ENCODE measurements at regions not wholly inside any gene's neighbourhood (a gene's known extent, or its start where the extent isn't known, plus 50 kb on each side); places are given as distances from the start of the nearest gene placed in this dataset.
A peak's percentile ranks its signal among the peaks of the same experiment; 100 is the strongest.

DNA sequence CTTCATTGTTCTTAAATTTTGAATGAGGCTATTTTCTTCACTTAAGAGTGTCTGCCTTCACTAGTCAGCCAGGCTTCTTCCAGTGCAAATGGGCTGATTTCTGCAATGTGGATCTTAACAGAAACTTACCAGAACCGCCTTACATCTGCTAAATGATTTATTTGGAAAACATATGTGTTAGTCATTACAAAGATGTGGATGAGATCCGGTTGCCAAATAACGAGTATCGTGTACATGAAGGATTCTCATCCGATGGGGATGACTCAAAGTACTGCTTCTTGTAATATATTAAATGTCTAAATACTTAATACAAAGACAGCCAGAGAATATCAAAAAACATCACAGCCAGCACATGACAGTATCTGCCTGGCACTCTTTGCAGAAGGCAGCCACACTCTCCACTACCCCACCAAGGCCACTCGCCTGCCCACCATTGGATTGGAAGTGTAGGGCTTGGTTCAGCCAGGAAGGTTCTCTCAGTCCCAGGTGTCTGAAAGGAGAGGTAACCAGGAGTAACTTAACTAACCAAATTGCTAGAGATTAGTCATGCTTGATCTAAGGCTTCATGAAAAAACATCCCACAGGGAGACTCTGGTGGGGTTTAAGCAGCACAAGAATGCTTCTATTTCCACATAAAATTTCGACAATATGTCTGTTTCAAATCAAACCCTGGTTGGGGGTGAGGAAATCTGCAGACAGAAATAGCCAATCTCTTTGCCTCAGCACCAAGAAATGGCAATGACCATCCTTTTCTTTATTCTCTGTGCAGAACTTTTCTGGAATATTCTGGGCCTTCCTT is 174.8 kb downstream of the GADD45G start:
- Mint-ChIP-seq H3K9me3 (no peaks in the 10 kb centered on the region), H3K4me1 (peaks cover 17 to 23% (median 17%) of the 10 kb centered on the region in 3 donors), H3K27ac (no peak overlapping the region), H3K4me3 (peak overlapping the region in 1 of 8 donors; percentile 5), H3K36me3 (no peaks in the 10 kb centered on the region), H3K27me3 (peaks cover 0 to 8% (median 0%) of the 10 kb centered on the region in 3 donors)
- DNase-seq (no peak), ATAC-seq (ENCODE audit: low read depth in 2 of 2) (no peak)

GRCh38 chr9:89780959-89781358 is 176.1 kb downstream of the GADD45G start:
- Mint-ChIP-seq H3K27me3 (peaks cover 0 to 5% (median 0%) of the 10 kb centered on the region in 3 donors), H3K4me3 (peak overlapping the region in 1 of 8 donors; percentile 78), H3K27ac (peak overlapping the region in 2 of 6 donors; percentile 33 to 70), H3K4me1 (peaks cover 17 to 23% (median 17%) of the 10 kb centered on the region in 3 donors), H3K9me3 (no peaks in the 10 kb centered on the region), H3K36me3 (no peaks in the 10 kb centered on the region)
- no peak for DNase-seq
- ATAC-seq (ENCODE audit: low read depth in 2 of 2) = no peak

DNA sequence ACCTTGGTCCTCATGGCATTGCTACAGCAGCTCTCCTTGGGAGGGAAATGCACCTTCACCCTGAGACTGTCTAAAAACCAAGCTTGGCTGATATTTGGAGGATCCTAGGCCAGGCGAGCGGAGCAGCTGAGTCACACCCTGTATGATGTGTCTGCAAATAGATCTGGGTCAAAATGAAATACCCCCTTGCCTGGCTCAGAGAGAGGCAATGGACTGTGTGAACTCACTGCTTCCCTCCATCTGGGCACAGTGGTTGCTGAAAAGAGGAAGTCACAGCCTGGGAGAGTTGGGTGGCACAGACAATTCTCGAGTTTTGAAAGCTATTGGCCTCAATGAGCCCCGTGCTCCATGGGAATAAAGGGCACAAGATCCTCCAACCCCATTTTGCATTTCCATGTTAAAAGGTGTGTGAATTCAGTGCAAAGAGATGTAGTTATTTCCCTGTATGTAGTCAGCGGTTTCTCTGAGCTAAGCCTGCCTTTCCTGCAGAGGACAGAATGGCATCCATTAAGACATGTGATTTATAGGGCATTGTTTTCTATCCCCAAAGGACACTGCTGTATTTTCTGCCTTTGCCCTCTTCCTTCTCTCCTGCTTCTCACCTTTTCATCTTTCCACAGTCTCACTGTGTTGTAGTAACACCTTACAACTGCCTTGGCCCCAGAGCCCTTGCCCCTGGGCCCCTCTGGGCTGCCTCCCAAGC is 177.2 kb downstream of the GADD45G start:
- peak; percentile 64 for DNase-seq
- peak overlapping the region in 5 of 8 donors; percentile 3 to 78 (median 51) for H3K4me3 Mint-ChIP-seq
- no peaks in the 10 kb centered on the region for H3K36me3 Mint-ChIP-seq
- H3K27me3 Mint-ChIP-seq = no peaks in the 10 kb centered on the region
- no peaks in the 10 kb centered on the region for H3K9me3 Mint-ChIP-seq
- peak overlapping the region in 2 of 6 donors; percentile 34 to 83 for H3K27ac Mint-ChIP-seq
- peak; percentile 100 for ATAC-seq (ENCODE audit: low read depth in 2 of 2)
- peaks cover 17 to 23% (median 17%) of the 10 kb centered on the region in 3 donors for H3K4me1 Mint-ChIP-seq

DNA sequence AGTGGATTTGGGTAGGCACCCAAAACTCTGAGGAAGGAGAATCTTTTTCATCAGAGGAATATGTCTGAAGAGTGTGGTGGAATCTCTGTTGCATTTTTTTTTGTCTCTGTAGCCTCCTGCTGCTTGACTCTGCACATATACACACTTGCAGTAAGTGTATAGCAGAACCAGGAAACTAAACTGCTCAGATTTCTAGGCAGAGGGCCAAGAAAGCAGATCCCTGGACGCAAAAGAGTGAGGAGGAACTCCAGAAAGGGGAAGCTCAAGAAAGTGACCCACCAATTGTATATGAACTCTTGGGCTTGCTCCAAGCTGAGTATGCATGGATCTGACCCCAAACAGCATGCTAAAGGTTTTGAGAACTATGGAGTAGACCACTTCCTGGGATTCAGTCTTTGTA is 181.8 kb downstream of the GADD45G start:
- Mint-ChIP-seq H3K27ac (no peak overlapping the region), H3K9me3 (no peaks in the 10 kb centered on the region), H3K4me1 (peaks cover 12 to 14% (median 13%) of the 10 kb centered on the region in 3 donors), H3K36me3 (no peaks in the 10 kb centered on the region), H3K4me3 (no peak overlapping the region), H3K27me3 (no peaks in the 10 kb centered on the region)
- ATAC-seq (ENCODE audit: low read depth in 2 of 2) (no peak), DNase-seq (no peak)

- H3K4me3 Mint-ChIP-seq = no peak overlapping the region
- no peaks in the 10 kb centered on the region for H3K9me3 Mint-ChIP-seq
- H3K27ac Mint-ChIP-seq = peak overlapping the region in 1 of 6 donors; percentile 18
- ATAC-seq (ENCODE audit: low read depth in 2 of 2) (no peak), DNase-seq (no peak)
- no peaks in the 10 kb centered on the region for H3K36me3 Mint-ChIP-seq
- H3K27me3 Mint-ChIP-seq = no peaks in the 10 kb centered on the region
- peaks cover 2 to 4% (median 4%) of the 10 kb centered on the region in 3 donors for H3K4me1 Mint-ChIP-seq
Measured at GRCh38 chr9:89787595-89787994, 182.8 kb downstream of the GADD45G start.

- no peak overlapping the region for H3K27ac Mint-ChIP-seq
- ATAC-seq (ENCODE audit: low read depth in 2 of 2) (no peak), DNase-seq (no peak)
- H3K27me3 Mint-ChIP-seq = no peaks in the 10 kb centered on the region
- no peak overlapping the region for H3K4me3 Mint-ChIP-seq
- no peaks in the 10 kb centered on the region for H3K36me3 Mint-ChIP-seq
- no peaks in the 10 kb centered on the region for H3K9me3 Mint-ChIP-seq
- peaks cover 0 to 4% (median 4%) of the 10 kb centered on the region in 3 donors for H3K4me1 Mint-ChIP-seq
Measured at GRCh38 chr9:89788434-89788833, 183.6 kb downstream of the GADD45G start.

- ATAC-seq (ENCODE audit: low read depth in 2 of 2) = no peak
- no peak overlapping the region for H3K4me3 Mint-ChIP-seq
- H3K4me1 Mint-ChIP-seq = peaks cover 0 to 4% (median 4%) of the 10 kb centered on the region in 3 donors
- no peak overlapping the region for H3K27ac Mint-ChIP-seq
- H3K9me3 Mint-ChIP-seq = no peaks in the 10 kb centered on the region
- H3K36me3 Mint-ChIP-seq = no peaks in the 10 kb centered on the region
- H3K27me3 Mint-ChIP-seq = no peaks in the 10 kb centered on the region
- DNase-seq = no peak
Measured at GRCh38 chr9:89789922-89790510, 185.2 kb downstream of the GADD45G start.

GRCh38 chr9:89790542-89791109 is 185.8 kb downstream of the GADD45G start:
- H3K36me3 Mint-ChIP-seq = no peaks in the 10 kb centered on the region
- DNase-seq (no peak), ATAC-seq (ENCODE audit: low read depth in 2 of 2) (no peak)
- no peak overlapping the region for H3K27ac Mint-ChIP-seq
- H3K4me1 Mint-ChIP-seq = peaks cover 0 to 4% (median 4%) of the 10 kb centered on the region in 3 donors
- H3K27me3 Mint-ChIP-seq = no peaks in the 10 kb centered on the region
- H3K4me3 Mint-ChIP-seq = no peak overlapping the region
- H3K9me3 Mint-ChIP-seq = no peaks in the 10 kb centered on the region

GRCh38 chr9:89791754-89792153 is 186.9 kb downstream of the GADD45G start:
- no peaks in the 10 kb centered on the region for H3K36me3 Mint-ChIP-seq
- DNase-seq = no peak
- H3K4me3 Mint-ChIP-seq = no peak overlapping the region
- no peaks in the 10 kb centered on the region for H3K27me3 Mint-ChIP-seq
- H3K9me3 Mint-ChIP-seq = no peaks in the 10 kb centered on the region
- no peak overlapping the region for H3K27ac Mint-ChIP-seq
- ATAC-seq (ENCODE audit: low read depth in 2 of 2) = no peak
- peaks cover 0 to 4% (median 4%) of the 10 kb centered on the region in 3 donors for H3K4me1 Mint-ChIP-seq

- no peak for ATAC-seq (ENCODE audit: low read depth in 2 of 2)
- H3K27me3 Mint-ChIP-seq = no peaks in the 10 kb centered on the region
- no peak overlapping the region for H3K27ac Mint-ChIP-seq
- no peaks in the 10 kb centered on the region for H3K9me3 Mint-ChIP-seq
- no peak overlapping the region for H3K4me3 Mint-ChIP-seq
- no peak for DNase-seq
- no peaks in the 10 kb centered on the region for H3K36me3 Mint-ChIP-seq
- peaks cover 0 to 4% (median 4%) of the 10 kb centered on the region in 3 donors for H3K4me1 Mint-ChIP-seq
Measured at GRCh38 chr9:89792189-89793123, 187.6 kb downstream of the GADD45G start.

- H3K4me3 Mint-ChIP-seq = no peak overlapping the region
- peaks cover 0 to 4% (median 2%) of the 10 kb centered on the region in 3 donors for H3K4me1 Mint-ChIP-seq
- H3K27me3 Mint-ChIP-seq = no peaks in the 10 kb centered on the region
- no peak for DNase-seq
- no peak for ATAC-seq (ENCODE audit: low read depth in 2 of 2)
- no peaks in the 10 kb centered on the region for H3K36me3 Mint-ChIP-seq
- no peaks in the 10 kb centered on the region for H3K9me3 Mint-ChIP-seq
- no peak overlapping the region for H3K27ac Mint-ChIP-seq
Measured at GRCh38 chr9:89793124-89793495, 188.3 kb downstream of the GADD45G start.

DNA sequence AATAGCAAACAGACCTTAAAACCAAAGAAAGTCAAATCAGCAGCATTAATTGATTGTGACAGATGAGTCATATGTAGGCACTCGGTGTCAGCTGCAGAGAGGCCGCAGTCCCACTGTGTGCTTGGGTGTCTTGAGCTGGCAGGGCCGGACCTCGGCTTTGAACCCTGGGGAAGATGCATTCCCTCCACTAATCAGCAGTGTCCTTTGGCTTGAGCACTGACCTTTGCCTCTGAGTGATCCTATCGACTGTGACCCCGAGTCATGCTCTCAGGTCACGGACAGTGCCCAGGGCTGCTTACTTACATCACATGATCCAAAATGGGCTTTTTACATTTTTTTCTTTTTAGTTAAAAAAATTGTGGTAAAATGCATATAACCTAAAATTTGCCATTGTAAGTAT is 188.7 kb downstream of the GADD45G start:
- ATAC-seq (ENCODE audit: low read depth in 2 of 2) (no peak), DNase-seq (no peak)
- no peak overlapping the region for H3K27ac Mint-ChIP-seq
- H3K4me1 Mint-ChIP-seq = peaks cover 0 to 4% (median 0%) of the 10 kb centered on the region in 3 donors
- no peaks in the 10 kb centered on the region for H3K36me3 Mint-ChIP-seq
- H3K9me3 Mint-ChIP-seq = no peaks in the 10 kb centered on the region
- no peak overlapping the region for H3K4me3 Mint-ChIP-seq
- peaks cover 0 to 2% (median 0%) of the 10 kb centered on the region in 3 donors for H3K27me3 Mint-ChIP-seq
